NCI-H524 treated with DMSO at 0.1 percent for 48 hours (cell line): ENCODE measurements at regions not wholly inside any gene's neighbourhood (a gene's known extent, or its start where the extent isn't known, plus 50 kb on each side); places are given as distances from the start of the nearest gene placed in this dataset.
"Not testable (repeated sequence)": the region's sequence is repeated elsewhere in the genome, so short reads cannot be mapped to it uniquely, and the experiment has no call there.

Source experiments
- DNase-seq: peaks from one replicate; lab custom pipeline; 2025; lab: John Stamatoyannopoulos, UW

GRCh38 chr10:45118929-45119328 lies 118.2 kb downstream of the ZNF22 start:
- no peak for DNase-seq

- DNase-seq, result not testable (repeated sequence)
These were observed 121.6 kb downstream of the ZNF22 start for GRCh38 chr10:45122180-45122860.

DNA sequence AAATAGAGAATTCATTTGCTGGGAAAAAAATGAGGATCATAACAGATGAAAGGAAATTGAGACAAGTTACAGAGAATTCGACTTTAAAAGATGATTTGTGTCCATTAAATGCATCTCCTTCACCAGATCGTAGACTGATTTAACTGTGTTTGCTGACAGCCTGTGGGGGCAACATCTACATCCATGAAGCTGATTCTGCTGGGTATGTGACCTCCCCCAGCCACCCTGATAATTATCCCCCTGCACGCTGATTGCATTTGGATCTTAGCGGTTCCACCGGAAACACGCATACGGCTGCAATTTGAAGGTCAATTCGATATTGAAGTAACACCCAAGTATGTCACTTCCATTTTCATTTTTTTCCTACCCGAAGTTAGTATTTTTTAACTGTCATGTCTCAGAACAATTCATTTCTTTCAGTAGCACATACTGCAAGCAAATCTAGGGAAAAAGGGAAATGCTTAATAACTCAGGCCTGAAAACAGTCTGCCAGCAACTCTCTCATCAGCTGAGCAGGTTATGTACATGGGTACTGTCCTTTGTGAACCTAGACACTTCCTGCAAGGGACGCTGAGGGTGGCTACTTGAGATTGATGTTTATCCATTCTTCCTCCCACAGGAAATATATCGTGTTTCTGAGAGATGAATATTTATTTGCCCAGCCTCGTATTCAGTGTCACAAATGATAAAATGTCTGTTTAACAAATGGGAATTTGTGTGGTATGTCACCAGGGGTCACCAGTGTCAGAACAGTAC lies 134.9 kb downstream of the ZNF22 start:
- DNase-seq, result no peak

DNA sequence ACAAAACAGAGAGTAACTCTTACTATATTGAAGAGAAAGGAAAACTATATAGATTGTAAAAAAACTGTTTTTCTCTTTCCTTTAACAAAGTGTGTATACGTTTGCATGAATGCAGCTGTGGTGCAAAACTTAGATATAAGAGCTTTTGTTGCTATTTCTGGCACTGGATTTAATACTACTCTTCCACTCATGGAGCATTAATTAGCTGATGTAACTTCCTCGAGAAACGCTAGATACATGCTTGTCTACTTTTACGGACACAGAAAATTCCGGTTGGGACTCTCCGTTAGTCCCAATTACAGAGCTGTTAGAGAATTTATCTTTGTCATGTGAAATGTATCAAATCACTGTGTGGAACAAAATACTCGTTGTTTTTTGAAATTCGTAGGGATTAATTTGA lies 135.5 kb downstream of the ZNF22 start:
- DNase-seq, result no peak

DNA sequence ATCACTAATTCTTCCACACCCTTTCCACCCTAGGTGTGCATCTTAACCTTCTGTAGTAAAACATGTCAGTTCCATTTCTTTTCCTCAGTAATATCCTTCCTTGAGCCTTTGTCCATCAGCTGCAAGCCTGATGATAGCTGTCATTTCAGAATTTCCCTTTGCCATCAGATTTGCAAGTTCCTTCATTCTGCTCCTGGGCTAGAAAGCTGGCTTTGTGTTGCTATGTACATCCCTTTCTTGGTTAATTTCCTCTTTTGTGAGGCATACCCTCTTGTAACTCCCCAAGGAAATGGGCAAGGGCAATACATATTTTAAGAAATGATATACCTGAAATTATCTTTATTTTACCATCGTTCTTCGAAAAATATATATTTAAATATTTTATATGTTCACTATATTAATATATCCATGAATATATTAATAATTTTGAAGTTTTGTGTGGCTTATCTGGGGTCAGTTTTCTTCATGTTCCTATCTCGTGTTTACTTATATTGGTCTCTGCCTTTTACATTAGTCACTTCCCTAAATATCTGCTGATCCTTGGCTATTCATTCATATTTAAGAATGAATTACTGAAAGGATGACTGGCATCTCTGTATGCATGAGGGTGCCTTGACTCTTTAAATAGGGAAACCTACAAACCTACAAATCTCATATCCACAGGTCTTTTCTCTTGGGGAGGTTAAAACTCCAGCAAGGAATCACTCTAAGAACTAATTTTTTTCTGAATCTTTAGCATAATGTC lies 143.8 kb downstream of the ZNF22 start:
- DNase-seq, result no peak

- DNase-seq, result not testable (repeated sequence)
These were observed 144.4 kb downstream of the ZNF22 start for GRCh38 chr10:45145143-45145542.

GRCh38 chr10:45147000-45147399 lies 146.3 kb downstream of the ZNF22 start:
- no peak for DNase-seq

GRCh38 chr10:45150997-45151396 lies 150.3 kb downstream of the ZNF22 start:
- no peak for DNase-seq

GRCh38 chr10:45151467-45152214 lies 150.9 kb downstream of the ZNF22 start:
- DNase-seq, result no peak

- no peak for DNase-seq
These were observed 152.0 kb downstream of the ZNF22 start for GRCh38 chr10:45152726-45153125.

GRCh38 chr10:45154502-45154901 lies 153.8 kb downstream of the ZNF22 start:
- DNase-seq, result no peak

DNA sequence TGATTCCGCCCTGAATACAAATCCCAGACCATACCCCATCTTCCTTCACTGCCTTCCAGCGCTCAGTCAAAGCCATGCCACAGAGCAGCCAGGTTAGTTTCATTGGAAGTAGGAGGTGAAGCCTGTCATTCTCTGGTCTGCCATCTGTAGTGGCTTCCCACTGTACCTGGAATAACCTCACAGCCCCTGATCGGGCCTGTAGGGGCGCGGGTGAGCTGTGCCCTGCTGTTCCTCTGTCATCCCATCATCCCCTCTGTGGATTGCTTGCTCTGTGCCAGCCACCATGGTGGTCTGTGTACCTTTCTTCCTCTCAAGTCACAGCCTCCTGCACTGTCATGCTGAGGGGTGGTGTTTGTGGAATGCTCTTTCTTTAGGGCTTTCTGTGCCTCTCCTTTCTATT lies 155.1 kb downstream of the ZNF22 start:
- DNase-seq, result no peak

DNA sequence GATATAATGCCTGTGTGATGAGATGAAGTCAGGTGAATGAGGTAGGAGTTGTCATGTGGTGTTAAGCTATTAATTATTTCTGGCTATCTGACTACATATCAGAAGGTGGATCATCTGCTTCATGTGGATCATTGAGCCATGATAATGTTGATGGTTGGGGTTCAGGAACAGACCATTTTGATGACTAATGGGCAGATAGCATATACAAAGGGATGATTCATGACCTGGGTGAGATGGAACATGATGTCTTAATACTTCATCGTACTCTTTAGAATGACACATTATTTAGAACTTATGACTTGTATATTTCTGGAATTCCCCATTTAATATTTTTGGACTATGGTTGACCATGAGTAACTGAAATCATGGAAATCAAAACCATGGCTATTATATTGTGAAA lies 155.1 kb downstream of the OR13A1 start:
- DNase-seq, result no peak

DNA sequence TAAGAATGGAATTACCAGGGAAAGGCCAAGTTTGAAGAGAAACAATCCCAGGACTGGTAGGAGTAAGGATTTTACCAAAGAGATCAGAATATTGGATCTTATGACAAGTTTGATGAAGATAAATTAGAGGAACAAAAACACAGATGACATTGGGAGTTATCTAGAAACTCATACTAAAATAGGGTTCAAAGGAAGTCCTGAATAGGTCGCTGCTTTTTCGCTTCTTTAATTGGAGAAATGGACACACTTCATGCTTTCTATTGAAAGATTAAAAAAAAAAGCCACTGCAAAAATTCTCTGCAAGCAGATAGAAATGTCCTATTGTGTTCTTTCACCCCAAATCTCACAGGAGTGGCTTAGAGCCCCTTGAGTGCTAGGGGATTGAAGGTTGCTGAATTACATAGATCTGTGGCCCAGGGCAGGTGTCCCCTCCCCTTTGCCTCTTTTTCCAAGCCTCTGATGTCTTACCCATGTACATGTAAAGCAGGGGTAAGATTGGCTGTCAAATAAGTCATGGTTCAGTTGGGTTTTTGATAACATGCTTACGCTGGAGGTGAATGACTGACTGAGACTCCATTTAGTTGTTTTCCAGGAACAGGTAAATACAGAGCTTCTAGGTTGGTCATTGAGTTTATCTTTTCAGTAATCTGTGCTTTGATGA lies 152.0 kb downstream of the OR13A1 start:
- no peak for DNase-seq

DNA sequence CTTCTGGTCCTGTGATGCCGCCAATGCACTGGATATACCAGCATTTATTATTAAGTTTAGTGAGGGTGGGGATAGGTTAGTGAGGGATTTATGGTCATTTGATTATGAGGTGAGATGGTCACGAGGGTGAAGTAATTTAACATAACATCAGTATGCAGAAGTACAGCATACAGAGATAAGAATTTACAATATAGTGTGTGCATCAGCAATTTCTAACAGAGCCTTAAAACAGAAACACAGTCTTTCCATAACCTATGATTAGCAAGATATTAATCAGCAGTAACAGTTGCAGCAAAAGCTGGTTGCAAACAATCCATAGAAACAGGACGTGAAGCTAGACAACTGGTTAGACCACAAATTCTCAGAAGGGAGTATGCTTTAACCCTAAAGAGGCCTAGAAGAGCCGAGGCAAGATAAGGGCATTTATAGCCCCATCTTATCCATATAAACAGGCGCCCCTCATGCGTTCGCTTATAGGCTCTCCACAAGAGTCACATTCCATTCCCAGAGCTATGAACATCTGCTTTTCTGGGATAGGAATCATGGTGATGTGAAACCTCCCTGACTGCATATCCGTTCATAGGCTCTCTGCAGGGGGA lies 139.8 kb downstream of the OR13A1 start:
- not testable (repeated sequence) for DNase-seq

GRCh38 chr10:45179691-45180090 lies 135.7 kb downstream of the OR13A1 start:
- DNase-seq, result no peak

GRCh38 chr10:45180507-45180906 lies 134.9 kb downstream of the OR13A1 start:
- no peak for DNase-seq

DNA sequence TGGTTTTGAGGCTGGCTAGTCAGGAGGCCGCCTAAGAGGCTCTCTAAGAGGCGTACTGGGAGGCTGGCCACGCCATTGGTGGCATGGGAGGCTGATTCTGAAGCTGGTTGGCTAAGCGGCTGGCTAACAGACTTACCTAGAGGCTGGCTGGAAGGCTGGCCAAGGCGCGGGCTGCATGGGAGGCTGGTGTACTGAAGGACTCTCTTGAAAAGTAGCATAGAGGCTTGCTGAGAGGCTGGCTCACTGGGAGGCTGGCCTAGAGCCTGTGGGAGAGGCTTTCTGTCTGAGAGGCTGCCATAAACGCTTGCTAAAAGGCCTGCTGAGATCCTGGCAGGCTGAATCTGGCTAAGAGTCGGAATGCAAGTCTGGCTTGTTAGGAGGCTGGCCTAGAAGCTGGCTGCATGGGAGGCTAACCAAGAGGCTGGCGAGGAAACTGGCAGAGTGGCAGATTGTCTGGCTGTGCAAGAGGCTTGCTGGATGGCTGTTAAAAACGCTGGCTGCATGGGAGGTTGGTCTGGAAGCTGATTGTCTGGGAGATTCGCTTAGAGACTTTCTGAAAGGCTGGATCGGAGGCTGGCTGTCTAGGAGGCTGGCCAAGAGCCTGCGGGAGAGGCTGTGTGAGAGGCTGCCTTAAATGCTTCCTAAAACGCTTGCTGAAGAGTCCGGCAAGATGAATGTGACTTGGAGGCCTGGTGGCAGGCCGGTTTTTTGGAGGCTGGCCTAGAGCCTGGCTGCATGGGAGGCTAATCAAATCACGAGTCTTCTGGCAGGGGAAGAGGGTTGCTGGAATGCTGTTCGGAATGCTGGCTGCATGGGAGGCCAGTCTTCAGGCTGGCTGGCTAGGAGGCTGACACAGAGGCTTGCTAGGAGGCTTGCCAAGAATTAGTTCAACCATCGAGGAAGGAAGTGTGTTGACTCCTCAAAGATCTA lies 134.2 kb downstream of the OR13A1 start:
- no peak for DNase-seq

DNA sequence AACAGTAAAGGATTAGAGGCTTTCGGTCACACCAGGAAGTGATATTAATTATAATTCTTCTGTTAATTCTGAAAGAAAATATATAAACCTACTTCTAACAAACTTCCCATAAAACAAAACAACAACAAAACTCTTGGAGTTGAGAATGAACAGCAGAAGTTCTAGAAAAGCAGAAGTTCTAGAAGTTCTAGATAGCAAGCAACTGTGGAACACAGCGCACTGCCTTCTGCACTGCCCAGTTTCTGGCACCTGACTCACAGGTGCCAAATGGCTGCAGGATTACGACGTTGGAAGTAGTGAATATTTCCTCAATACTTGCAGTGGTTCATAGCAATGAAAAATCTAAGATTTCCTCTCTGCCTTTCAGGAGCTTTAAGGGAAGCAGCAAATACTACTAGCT lies 132.2 kb downstream of the OR13A1 start:
- DNase-seq, result no peak

DNA sequence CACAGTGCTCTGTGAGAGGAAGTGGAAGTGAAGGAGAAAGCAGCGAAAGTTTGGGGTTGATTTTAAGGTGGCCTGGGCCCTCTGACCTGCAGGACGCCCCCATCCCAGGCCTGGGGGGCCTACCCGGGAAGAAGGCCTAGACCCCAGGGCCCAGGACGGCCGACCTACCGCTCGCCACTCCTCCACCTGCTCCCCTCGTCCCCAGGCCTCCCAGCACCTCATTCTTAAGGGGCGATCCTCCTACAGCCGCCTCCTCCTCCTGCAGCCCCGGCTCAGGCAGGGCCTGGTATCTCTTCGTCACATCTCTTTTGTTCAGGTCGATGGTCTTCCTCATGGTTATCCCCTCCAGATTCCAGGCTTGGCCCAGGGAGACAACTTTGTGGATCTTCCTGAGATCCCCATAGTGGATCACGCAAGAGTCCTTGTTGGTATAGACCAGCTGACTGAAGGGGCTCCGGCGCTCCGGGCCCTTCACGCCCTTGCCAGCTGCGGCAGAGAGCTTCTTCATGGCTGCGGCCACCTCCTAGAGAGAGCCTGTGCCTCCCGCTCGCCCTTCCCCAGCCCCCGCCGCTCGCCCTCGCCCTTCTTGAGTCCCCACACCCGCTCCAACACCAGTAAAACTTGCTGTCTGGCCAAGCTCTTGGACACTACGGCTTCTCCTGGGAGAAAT lies 117.5 kb downstream of the OR13A1 start:
- no peak for DNase-seq
